H9 (cell line): ENCODE measurements at regions not wholly inside any gene's neighbourhood (a gene's known extent, or its start where the extent isn't known, plus 50 kb on each side); places are given as distances from the start of the nearest gene placed in this dataset.

ENCODE experiments used
- DNase-seq: peaks from one replicate; pipeline ENCODE4 v3.0.0-alpha.2; 2017
- H2AFZ ChIP-seq: one replicate; pipeline ENCODE4 v1.6.1; 2013; ENCODE audit warnings: mild to moderate bottlenecking, low read length, control low read depth, moderate library complexity
- H2AK5ac ChIP-seq: 2 replicates; pipeline ENCODE4 v1.6.1; 2013; ENCODE audit warnings: low read length, control low read depth, mixed read lengths; ENCODE audit not compliant: insufficient read length
- H2BK120ac ChIP-seq: one replicate; pipeline ENCODE4 v1.6.1; 2013; ENCODE audit warnings: low read depth, mild to moderate bottlenecking, low read length, control low read depth, inconsistent platforms; ENCODE audit not compliant: poor library complexity, severe bottlenecking
- H2BK12ac ChIP-seq: 2 replicates; pipeline ENCODE4 v1.6.1; 2013; ENCODE audit warnings: low read length, control low read depth, mixed read lengths, low read depth; ENCODE audit not compliant: insufficient read length
- H2BK15ac ChIP-seq: 2 replicates; pipeline ENCODE4 v1.6.1; 2013; ENCODE audit warnings: low read depth, low read length, control low read depth
- H2BK20ac ChIP-seq: one replicate; pipeline ENCODE4 v1.6.1; 2013; ENCODE audit warnings: low read depth, mild to moderate bottlenecking, low read length, control low read depth, inconsistent platforms; ENCODE audit not compliant: poor library complexity, severe bottlenecking
- H2BK5ac ChIP-seq: 2 replicates; pipeline ENCODE4 v1.6.1; 2013; ENCODE audit warnings: low read length, control low read depth, mixed read lengths; ENCODE audit not compliant: insufficient read length
- H3K14ac ChIP-seq: 2 replicates; pipeline ENCODE4 v1.6.1; 2013; ENCODE audit warnings: low read length, control low read depth; ENCODE audit not compliant: insufficient read depth
- H3K18ac ChIP-seq: 2 replicates; pipeline ENCODE4 v1.6.1; 2013; ENCODE audit warnings: low read depth, mild to moderate bottlenecking, mixed read lengths, low read length, control low read depth; ENCODE audit not compliant: insufficient read length
- H3K23ac ChIP-seq: 2 replicates; pipeline ENCODE4 v1.6.1; 2013; ENCODE audit warnings: low read length, control low read depth, mixed read lengths, low read depth; ENCODE audit not compliant: insufficient read length
- H3K23me2 ChIP-seq: 2 replicates; pipeline ENCODE4 v1.6.1; 2013; ENCODE audit warnings: low read depth, mild to moderate bottlenecking, mixed read lengths, low read length, control low read depth; ENCODE audit not compliant: insufficient read length, poor library complexity, severe bottlenecking
- H3K27ac ChIP-seq: 2 replicates; pipeline ENCODE4 v1.5.1; 2013; ENCODE audit warnings: low read length, control low read depth, mixed read lengths, low read depth; ENCODE audit not compliant: insufficient read length
- H3K27me3 ChIP-seq: 2 replicates; pipeline ENCODE4 v1.6.1; 2013; ENCODE audit warnings: low read length, control low read depth, inconsistent platforms; ENCODE audit not compliant: insufficient read depth
- H3K4ac ChIP-seq: 2 replicates; pipeline ENCODE4 v1.6.1; 2013; ENCODE audit warnings: low read depth, mild to moderate bottlenecking, control low read depth, inconsistent platforms, low read length, moderate library complexity
- H3K4me1 ChIP-seq: 2 replicates; pipeline ENCODE4 v1.6.1; 2013; ENCODE audit warnings: low read length, control low read depth, inconsistent platforms; ENCODE audit not compliant: insufficient read depth
- H3K4me2 ChIP-seq: 2 replicates; pipeline ENCODE4 v1.6.1; 2013; ENCODE audit warnings: low read length, control low read depth, mixed read lengths; ENCODE audit not compliant: insufficient read length, insufficient read depth
- H3K56ac ChIP-seq: 2 replicates; pipeline ENCODE4 v1.6.1; 2013; ENCODE audit warnings: low read depth, mild to moderate bottlenecking, mixed read lengths, low read length, control low read depth; ENCODE audit not compliant: insufficient read length
- H3K79me1 ChIP-seq: 2 replicates; pipeline ENCODE4 v1.6.1; 2013; ENCODE audit warnings: low read depth, mild to moderate bottlenecking, moderate library complexity, low read length, control low read depth, inconsistent platforms; ENCODE audit not compliant: insufficient read depth, poor library complexity, severe bottlenecking
- H3K79me2 ChIP-seq: 2 replicates; pipeline ENCODE4 v1.6.1; 2013; ENCODE audit warnings: low read length, control low read depth, inconsistent platforms; ENCODE audit not compliant: insufficient read depth
- H3K9ac ChIP-seq: 2 replicates; pipeline ENCODE4 v1.6.1; 2013; ENCODE audit warnings: low read length, control low read depth, mixed read lengths; ENCODE audit not compliant: insufficient read length; ENCODE audit errors: extremely low read depth
- H3K9me3 ChIP-seq: one replicate; pipeline ENCODE4 v1.6.1; 2013; ENCODE audit warnings: low read depth, low read length, inconsistent platforms; ENCODE audit not compliant: control insufficient read depth
- H3T11ph ChIP-seq: one replicate; pipeline ENCODE4 v1.6.1; 2013; ENCODE audit warnings: mild to moderate bottlenecking, low read length, control low read depth, inconsistent platforms
- H4K20me1 ChIP-seq: one replicate; pipeline ENCODE4 v1.6.1; 2013; ENCODE audit not compliant: control insufficient read depth, insufficient read length, insufficient read depth
- H4K5ac ChIP-seq: 2 replicates; pipeline ENCODE4 v1.6.1; 2013; ENCODE audit warnings: low read depth, mild to moderate bottlenecking, mixed read lengths, low read length, control low read depth; ENCODE audit not compliant: insufficient read length
- H4K8ac ChIP-seq: replicated peaks from 2 replicates; pipeline ENCODE4 v1.6.1; 2013; ENCODE audit warnings: low read length, control low read depth, mixed read lengths, low read depth; ENCODE audit not compliant: insufficient read length
- H4K91ac ChIP-seq: 2 replicates; pipeline ENCODE4 v1.6.1; 2013; ENCODE audit warnings: low read depth, mild to moderate bottlenecking, moderate library complexity, mixed read lengths, low read length, control low read depth; ENCODE audit not compliant: insufficient read length
- H3K27ac Mint-ChIP-seq, 3 experiments: 2 replicates in 2 of 3; 3 replicates in 1 of 3; pipeline ENCODE4 v1.8.0; 2020 to 2021; ENCODE audit warnings: mixed read lengths in 3 of 3, mild to moderate bottlenecking in 1 of 3, moderate library complexity in 1 of 3
- H3K27me3 Mint-ChIP-seq: 2 replicates; pipeline ENCODE4 v1.8.0; 2021; ENCODE audit warnings: low read depth, mild to moderate bottlenecking, moderate library complexity, mixed read lengths
- H3K36me3 Mint-ChIP-seq, 3 experiments: 2 replicates in 2 of 3; 3 replicates in 1 of 3; pipeline ENCODE4 v1.8.0; 2020 to 2021; ENCODE audit warnings: low read depth in 3 of 3, mixed read lengths in 3 of 3; ENCODE audit not compliant: insufficient read depth in 1 of 3
- H3K4me1 Mint-ChIP-seq, 2 experiments: 2 replicates each; pipeline ENCODE4 v1.8.0; 2020; ENCODE audit warnings: mixed read lengths in 2 of 2
- H3K4me3 Mint-ChIP-seq, 2 experiments: 2 replicates in 1 of 2; 3 replicates in 1 of 2; pipeline ENCODE4 v1.8.0; 2020 to 2021; ENCODE audit warnings: mild to moderate bottlenecking in 2 of 2, mixed read lengths in 2 of 2, moderate library complexity in 1 of 2
- H3K9me3 Mint-ChIP-seq, 2 experiments: 2 replicates in 1 of 2; 3 replicates in 1 of 2; pipeline ENCODE4 v1.8.0; 2020; ENCODE audit warnings: mild to moderate bottlenecking in 2 of 2, mixed read lengths in 2 of 2, moderate library complexity in 1 of 2
- TF ChIP-seq, protein P1 (sequence below): fragments of 200-600 bp; sonication (generic); conservative IDR thresholded peaks from 3 replicates; pipeline ENCODE4 v1.8.0; 2021; ENCODE audit warnings: antibody characterized with exemption, mild to moderate bottlenecking

DNA sequence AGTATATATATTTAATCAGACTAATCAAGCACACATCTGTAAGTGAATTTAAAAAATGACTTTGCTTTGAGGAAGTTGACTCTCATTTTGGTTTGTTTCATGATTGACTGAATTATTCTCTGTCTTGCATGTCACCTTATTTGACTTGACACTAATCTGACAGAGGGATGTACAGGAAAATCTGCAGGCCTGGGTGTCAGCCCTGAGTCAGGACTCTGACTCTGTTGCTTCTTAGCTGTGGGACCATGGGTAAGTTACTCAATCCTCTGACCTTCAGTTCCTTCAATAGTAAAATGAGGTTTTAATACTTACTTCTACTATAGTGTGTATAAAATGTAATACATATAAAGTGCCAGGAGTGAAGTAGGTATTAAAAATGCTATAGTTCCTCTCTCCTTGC, 415.9 kb downstream of the ARHGEF28 start:
- H3K9me3 ChIP-seq, result no peaks in the 10 kb centered on the region
- no peaks in the 10 kb centered on the region for H3K27me3 ChIP-seq
- H3K23me2 ChIP-seq, result no peaks in the 10 kb centered on the region
- no peaks in the 10 kb centered on the region for H3K79me2 ChIP-seq
- Mint-ChIP-seq H3K9me3 (peaks cover 0 to 3% of the 10 kb centered on the region in 2 experiments; a peak in 1 of 5 replicates), H3K4me1 (peaks cover 8% of the 10 kb centered on the region in 2 experiments), H3K4me3 (no peak overlapping the region), H3K27me3 (no peaks in the 10 kb centered on the region), H3K36me3 (no peaks in the 10 kb centered on the region), H3K27ac (no peak overlapping the region)
- no peak overlapping the region for H2BK12ac ChIP-seq
- TF ChIP-seq, protein P1, sequence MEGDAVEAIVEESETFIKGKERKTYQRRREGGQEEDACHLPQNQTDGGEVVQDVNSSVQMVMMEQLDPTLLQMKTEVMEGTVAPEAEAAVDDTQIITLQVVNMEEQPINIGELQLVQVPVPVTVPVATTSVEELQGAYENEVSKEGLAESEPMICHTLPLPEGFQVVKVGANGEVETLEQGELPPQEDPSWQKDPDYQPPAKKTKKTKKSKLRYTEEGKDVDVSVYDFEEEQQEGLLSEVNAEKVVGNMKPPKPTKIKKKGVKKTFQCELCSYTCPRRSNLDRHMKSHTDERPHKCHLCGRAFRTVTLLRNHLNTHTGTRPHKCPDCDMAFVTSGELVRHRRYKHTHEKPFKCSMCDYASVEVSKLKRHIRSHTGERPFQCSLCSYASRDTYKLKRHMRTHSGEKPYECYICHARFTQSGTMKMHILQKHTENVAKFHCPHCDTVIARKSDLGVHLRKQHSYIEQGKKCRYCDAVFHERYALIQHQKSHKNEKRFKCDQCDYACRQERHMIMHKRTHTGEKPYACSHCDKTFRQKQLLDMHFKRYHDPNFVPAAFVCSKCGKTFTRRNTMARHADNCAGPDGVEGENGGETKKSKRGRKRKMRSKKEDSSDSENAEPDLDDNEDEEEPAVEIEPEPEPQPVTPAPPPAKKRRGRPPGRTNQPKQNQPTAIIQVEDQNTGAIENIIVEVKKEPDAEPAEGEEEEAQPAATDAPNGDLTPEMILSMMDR, result no peak
- no peak overlapping the region for H3K27ac ChIP-seq
- H3K56ac ChIP-seq, result no peak overlapping the region
- no peak overlapping the region for H3K9ac ChIP-seq
- no peak overlapping the region for H3K18ac ChIP-seq
- no peak overlapping the region for H3K4me2 ChIP-seq
- no peak overlapping the region for H4K8ac ChIP-seq
- H3T11ph ChIP-seq, result no peak overlapping the region
- no peak overlapping the region for H2BK5ac ChIP-seq
- no peak for DNase-seq
- no peak overlapping the region for H2BK20ac ChIP-seq
- H2AK5ac ChIP-seq, result no peak overlapping the region
- H3K23ac ChIP-seq, result no peak overlapping the region
- no peak overlapping the region for H3K14ac ChIP-seq
- H2AFZ ChIP-seq, result no peak overlapping the region
- H4K20me1 ChIP-seq, result no peaks in the 10 kb centered on the region
- no peak overlapping the region for H2BK120ac ChIP-seq
- no peaks in the 10 kb centered on the region for H3K79me1 ChIP-seq
- no peak overlapping the region for H3K4ac ChIP-seq
- no peaks in the 10 kb centered on the region for H3K4me1 ChIP-seq
- no peak overlapping the region for H4K5ac ChIP-seq
- H2BK15ac ChIP-seq, result no peak overlapping the region
- no peak overlapping the region for H4K91ac ChIP-seq
